GM10266 (cell line): ENCODE measurements at regions not wholly inside any gene's neighbourhood (a gene's known extent, or its start where the extent isn't known, plus 50 kb on each side); places are given as distances from the start of the nearest gene placed in this dataset.

Experiments
- DNase-seq: peaks from one replicate; pipeline ENCODE4 v3.0.0; 2012; ENCODE audit errors: extremely low spot score
- TF ChIP-seq, protein P1 (sequence below): IDR thresholded peaks from 2 replicates; pipeline ENCODE4 v1.5.1; 2012; ENCODE audit warnings: mild to moderate bottlenecking, low read depth; ENCODE audit not compliant: control insufficient read depth, insufficient read depth; ENCODE audit errors: missing control alignments

DNA sequence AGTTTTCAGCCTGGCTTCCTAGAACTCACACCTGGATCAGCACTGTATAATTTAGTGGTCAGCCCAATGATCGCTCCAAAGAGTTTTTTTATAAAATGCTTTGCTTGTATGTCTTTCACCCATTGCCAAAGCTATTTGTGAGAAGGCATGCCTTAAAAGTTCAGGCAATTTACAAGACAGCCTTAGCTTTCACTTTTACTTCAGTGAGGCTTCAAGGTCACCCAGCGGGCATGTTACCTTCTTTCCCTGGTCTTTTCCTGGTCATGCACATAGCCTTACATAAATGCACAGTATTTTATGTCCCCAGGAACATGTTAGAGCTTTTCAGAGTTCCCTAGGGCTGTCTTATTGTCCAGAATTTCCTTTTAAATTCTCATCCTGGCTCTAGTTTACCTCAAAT lies 179.9 kb upstream of the TMEM72 start:
- TF ChIP-seq, protein P1, sequence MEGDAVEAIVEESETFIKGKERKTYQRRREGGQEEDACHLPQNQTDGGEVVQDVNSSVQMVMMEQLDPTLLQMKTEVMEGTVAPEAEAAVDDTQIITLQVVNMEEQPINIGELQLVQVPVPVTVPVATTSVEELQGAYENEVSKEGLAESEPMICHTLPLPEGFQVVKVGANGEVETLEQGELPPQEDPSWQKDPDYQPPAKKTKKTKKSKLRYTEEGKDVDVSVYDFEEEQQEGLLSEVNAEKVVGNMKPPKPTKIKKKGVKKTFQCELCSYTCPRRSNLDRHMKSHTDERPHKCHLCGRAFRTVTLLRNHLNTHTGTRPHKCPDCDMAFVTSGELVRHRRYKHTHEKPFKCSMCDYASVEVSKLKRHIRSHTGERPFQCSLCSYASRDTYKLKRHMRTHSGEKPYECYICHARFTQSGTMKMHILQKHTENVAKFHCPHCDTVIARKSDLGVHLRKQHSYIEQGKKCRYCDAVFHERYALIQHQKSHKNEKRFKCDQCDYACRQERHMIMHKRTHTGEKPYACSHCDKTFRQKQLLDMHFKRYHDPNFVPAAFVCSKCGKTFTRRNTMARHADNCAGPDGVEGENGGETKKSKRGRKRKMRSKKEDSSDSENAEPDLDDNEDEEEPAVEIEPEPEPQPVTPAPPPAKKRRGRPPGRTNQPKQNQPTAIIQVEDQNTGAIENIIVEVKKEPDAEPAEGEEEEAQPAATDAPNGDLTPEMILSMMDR: no peak
- no peak for DNase-seq

GRCh38 chr10:44733501-44734488 lies 177.3 kb upstream of the TMEM72 start:
- TF ChIP-seq, protein P1: no peak
- no peak for DNase-seq

- DNase-seq: no peak
- TF ChIP-seq, protein P1: no peak
Observed at GRCh38 chr10:44742248-44742647, 168.9 kb upstream of the TMEM72 start.

DNA sequence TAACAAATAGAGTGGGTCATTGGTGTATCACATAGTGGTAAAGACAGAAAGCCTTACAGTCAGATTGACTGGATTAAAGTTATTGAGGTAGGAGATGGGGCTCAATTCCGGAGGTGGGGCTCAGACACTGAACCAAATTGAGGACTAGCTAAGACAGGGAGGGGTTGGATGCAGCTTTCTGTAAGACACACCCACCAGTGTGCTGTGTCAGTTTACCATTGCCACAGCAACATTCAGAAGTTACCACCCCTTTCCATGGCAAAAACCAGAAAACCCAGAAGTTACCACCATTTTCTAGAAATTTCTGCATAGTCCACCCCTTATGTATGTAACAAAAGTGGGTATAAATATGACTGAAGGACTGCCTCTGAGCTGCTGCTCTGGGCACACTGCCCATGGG lies 167.6 kb upstream of the TMEM72 start:
- DNase-seq: no peak
- TF ChIP-seq, protein P1: no peak

GRCh38 chr10:44745920-44746319 lies 165.2 kb upstream of the TMEM72 start:
- TF ChIP-seq, protein P1: no peak
- DNase-seq: no peak

DNA sequence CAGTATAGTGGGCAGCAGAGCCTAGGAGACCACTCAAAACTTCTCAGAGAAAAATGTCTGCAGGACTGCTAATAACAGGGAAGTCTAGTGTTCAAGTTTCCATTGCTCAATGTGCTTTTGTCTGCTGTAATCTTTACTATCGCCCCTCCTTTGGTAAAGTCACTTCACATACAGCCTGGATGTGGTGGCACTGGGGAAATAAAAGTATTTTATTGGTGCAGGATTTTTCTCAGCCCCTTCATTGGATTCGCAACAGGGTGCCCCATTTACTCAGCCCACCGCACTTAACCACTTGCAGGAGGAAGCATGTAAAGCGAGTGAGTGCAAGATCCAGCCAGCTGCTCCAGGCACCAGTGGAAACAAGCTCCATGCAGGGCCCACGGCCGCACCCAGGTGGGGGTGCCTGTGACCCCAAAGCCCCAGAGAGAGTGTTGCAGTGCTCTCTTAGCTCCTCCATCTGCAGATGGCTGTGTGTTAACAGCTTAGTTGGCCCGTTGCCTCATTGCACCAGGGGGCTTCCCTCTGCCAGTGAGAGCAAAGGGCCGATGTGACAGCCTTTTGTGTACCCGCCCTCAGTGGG lies 163.5 kb upstream of the TMEM72 start:
- TF ChIP-seq, protein P1: no peak
- no peak for DNase-seq

- no peak for DNase-seq
- TF ChIP-seq, protein P1: no peak
Observed at GRCh38 chr10:44749151-44749550, 162.0 kb upstream of the TMEM72 start.
